H9 (cell line): ENCODE measurements at regions not wholly inside any gene's neighbourhood (a gene's known extent, or its start where the extent isn't known, plus 50 kb on each side); places are given as distances from the start of the nearest gene placed in this dataset.

Experiments
- DNase-seq: peaks from one replicate; pipeline ENCODE4 v3.0.0-alpha.2; 2017
- H2AFZ ChIP-seq: one replicate; pipeline ENCODE4 v1.6.1; 2013; ENCODE audit warnings: mild to moderate bottlenecking, low read length, control low read depth, moderate library complexity
- H2AK5ac ChIP-seq: 2 replicates; pipeline ENCODE4 v1.6.1; 2013; ENCODE audit warnings: low read length, control low read depth, mixed read lengths; ENCODE audit not compliant: insufficient read length
- H2BK120ac ChIP-seq: one replicate; pipeline ENCODE4 v1.6.1; 2013; ENCODE audit warnings: low read depth, mild to moderate bottlenecking, low read length, control low read depth, inconsistent platforms; ENCODE audit not compliant: poor library complexity, severe bottlenecking
- H2BK12ac ChIP-seq: 2 replicates; pipeline ENCODE4 v1.6.1; 2013; ENCODE audit warnings: low read length, control low read depth, mixed read lengths, low read depth; ENCODE audit not compliant: insufficient read length
- H2BK15ac ChIP-seq: 2 replicates; pipeline ENCODE4 v1.6.1; 2013; ENCODE audit warnings: low read depth, low read length, control low read depth
- H2BK20ac ChIP-seq: one replicate; pipeline ENCODE4 v1.6.1; 2013; ENCODE audit warnings: low read depth, mild to moderate bottlenecking, low read length, control low read depth, inconsistent platforms; ENCODE audit not compliant: poor library complexity, severe bottlenecking
- H2BK5ac ChIP-seq: 2 replicates; pipeline ENCODE4 v1.6.1; 2013; ENCODE audit warnings: low read length, control low read depth, mixed read lengths; ENCODE audit not compliant: insufficient read length
- H3K14ac ChIP-seq: 2 replicates; pipeline ENCODE4 v1.6.1; 2013; ENCODE audit warnings: low read length, control low read depth; ENCODE audit not compliant: insufficient read depth
- H3K18ac ChIP-seq: 2 replicates; pipeline ENCODE4 v1.6.1; 2013; ENCODE audit warnings: low read depth, mild to moderate bottlenecking, mixed read lengths, low read length, control low read depth; ENCODE audit not compliant: insufficient read length
- H3K23ac ChIP-seq: 2 replicates; pipeline ENCODE4 v1.6.1; 2013; ENCODE audit warnings: low read length, control low read depth, mixed read lengths, low read depth; ENCODE audit not compliant: insufficient read length
- H3K23me2 ChIP-seq: 2 replicates; pipeline ENCODE4 v1.6.1; 2013; ENCODE audit warnings: low read depth, mild to moderate bottlenecking, mixed read lengths, low read length, control low read depth; ENCODE audit not compliant: insufficient read length, poor library complexity, severe bottlenecking
- H3K27ac ChIP-seq: 2 replicates; pipeline ENCODE4 v1.5.1; 2013; ENCODE audit warnings: low read length, control low read depth, mixed read lengths, low read depth; ENCODE audit not compliant: insufficient read length
- H3K27me3 ChIP-seq: 2 replicates; pipeline ENCODE4 v1.6.1; 2013; ENCODE audit warnings: low read length, control low read depth, inconsistent platforms; ENCODE audit not compliant: insufficient read depth
- H3K4ac ChIP-seq: 2 replicates; pipeline ENCODE4 v1.6.1; 2013; ENCODE audit warnings: low read depth, mild to moderate bottlenecking, control low read depth, inconsistent platforms, low read length, moderate library complexity
- H3K4me1 ChIP-seq: 2 replicates; pipeline ENCODE4 v1.6.1; 2013; ENCODE audit warnings: low read length, control low read depth, inconsistent platforms; ENCODE audit not compliant: insufficient read depth
- H3K4me2 ChIP-seq: 2 replicates; pipeline ENCODE4 v1.6.1; 2013; ENCODE audit warnings: low read length, control low read depth, mixed read lengths; ENCODE audit not compliant: insufficient read length, insufficient read depth
- H3K56ac ChIP-seq: 2 replicates; pipeline ENCODE4 v1.6.1; 2013; ENCODE audit warnings: low read depth, mild to moderate bottlenecking, mixed read lengths, low read length, control low read depth; ENCODE audit not compliant: insufficient read length
- H3K79me1 ChIP-seq: 2 replicates; pipeline ENCODE4 v1.6.1; 2013; ENCODE audit warnings: low read depth, mild to moderate bottlenecking, moderate library complexity, low read length, control low read depth, inconsistent platforms; ENCODE audit not compliant: insufficient read depth, poor library complexity, severe bottlenecking
- H3K79me2 ChIP-seq: 2 replicates; pipeline ENCODE4 v1.6.1; 2013; ENCODE audit warnings: low read length, control low read depth, inconsistent platforms; ENCODE audit not compliant: insufficient read depth
- H3K9ac ChIP-seq: 2 replicates; pipeline ENCODE4 v1.6.1; 2013; ENCODE audit warnings: low read length, control low read depth, mixed read lengths; ENCODE audit not compliant: insufficient read length; ENCODE audit errors: extremely low read depth
- H3K9me3 ChIP-seq: one replicate; pipeline ENCODE4 v1.6.1; 2013; ENCODE audit warnings: low read depth, low read length, inconsistent platforms; ENCODE audit not compliant: control insufficient read depth
- H3T11ph ChIP-seq: one replicate; pipeline ENCODE4 v1.6.1; 2013; ENCODE audit warnings: mild to moderate bottlenecking, low read length, control low read depth, inconsistent platforms
- H4K20me1 ChIP-seq: one replicate; pipeline ENCODE4 v1.6.1; 2013; ENCODE audit not compliant: control insufficient read depth, insufficient read length, insufficient read depth
- H4K5ac ChIP-seq: 2 replicates; pipeline ENCODE4 v1.6.1; 2013; ENCODE audit warnings: low read depth, mild to moderate bottlenecking, mixed read lengths, low read length, control low read depth; ENCODE audit not compliant: insufficient read length
- H4K8ac ChIP-seq: replicated peaks from 2 replicates; pipeline ENCODE4 v1.6.1; 2013; ENCODE audit warnings: low read length, control low read depth, mixed read lengths, low read depth; ENCODE audit not compliant: insufficient read length
- H4K91ac ChIP-seq: 2 replicates; pipeline ENCODE4 v1.6.1; 2013; ENCODE audit warnings: low read depth, mild to moderate bottlenecking, moderate library complexity, mixed read lengths, low read length, control low read depth; ENCODE audit not compliant: insufficient read length
- H3K27ac Mint-ChIP-seq, 3 experiments: 2 replicates in 2 of 3; 3 replicates in 1 of 3; pipeline ENCODE4 v1.8.0; 2020 to 2021; ENCODE audit warnings: mixed read lengths in 3 of 3, mild to moderate bottlenecking in 1 of 3, moderate library complexity in 1 of 3
- H3K27me3 Mint-ChIP-seq: 2 replicates; pipeline ENCODE4 v1.8.0; 2021; ENCODE audit warnings: low read depth, mild to moderate bottlenecking, moderate library complexity, mixed read lengths
- H3K36me3 Mint-ChIP-seq, 3 experiments: 2 replicates in 2 of 3; 3 replicates in 1 of 3; pipeline ENCODE4 v1.8.0; 2020 to 2021; ENCODE audit warnings: low read depth in 3 of 3, mixed read lengths in 3 of 3; ENCODE audit not compliant: insufficient read depth in 1 of 3
- H3K4me1 Mint-ChIP-seq, 2 experiments: 2 replicates each; pipeline ENCODE4 v1.8.0; 2020; ENCODE audit warnings: mixed read lengths in 2 of 2
- H3K4me3 Mint-ChIP-seq, 2 experiments: 2 replicates in 1 of 2; 3 replicates in 1 of 2; pipeline ENCODE4 v1.8.0; 2020 to 2021; ENCODE audit warnings: mild to moderate bottlenecking in 2 of 2, mixed read lengths in 2 of 2, moderate library complexity in 1 of 2
- H3K9me3 Mint-ChIP-seq, 2 experiments: 2 replicates in 1 of 2; 3 replicates in 1 of 2; pipeline ENCODE4 v1.8.0; 2020; ENCODE audit warnings: mild to moderate bottlenecking in 2 of 2, mixed read lengths in 2 of 2, moderate library complexity in 1 of 2
- CTCF ChIP-seq: fragments of 200-600 bp; sonication (generic); conservative IDR thresholded peaks from 3 replicates; pipeline ENCODE4 v1.8.0; 2021; ENCODE audit warnings: antibody characterized with exemption, mild to moderate bottlenecking
- WGBS: extraction: QIAGEN DNeasy Blood & Tissue Kit; methylation state at CpG from one replicate; pipeline ENCODE4 v1.1.7; 2013; ENCODE audit warnings: missing lambda C conversion rate, low lambda C conversion rate, mixed read lengths; ENCODE audit not compliant: insufficient read length; ENCODE audit errors: extremely low coverage; 5-methylcytosine and 5-hydroxymethylcytosine counted together

DNA sequence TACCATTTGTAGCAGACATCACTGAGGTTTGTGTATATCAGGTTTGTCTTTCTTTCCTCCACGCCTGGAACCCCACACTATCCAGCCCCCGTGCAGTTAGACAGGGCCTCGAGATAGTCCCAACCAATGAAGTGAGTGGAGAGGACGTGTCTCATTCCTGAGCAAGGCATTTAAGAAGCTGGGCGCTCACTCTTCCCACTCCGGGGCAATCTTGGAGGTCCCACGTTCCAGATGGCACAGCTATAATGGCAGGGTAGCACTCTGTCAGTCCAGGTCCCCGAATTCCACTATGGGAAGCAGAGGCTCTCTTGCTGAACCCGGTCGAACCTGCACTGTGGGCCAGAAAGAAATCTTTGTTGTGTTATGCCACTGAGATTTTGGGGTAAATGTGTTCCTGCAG lies 57.3 kb upstream of the CSF3R start:
- H2BK5ac ChIP-seq, result no peak overlapping the region
- no peaks in the 10 kb centered on the region for H3K9me3 ChIP-seq
- H2BK12ac ChIP-seq, result no peak overlapping the region
- H4K91ac ChIP-seq, result no peak overlapping the region
- no peak overlapping the region for H3K56ac ChIP-seq
- H3K79me1 ChIP-seq, result no peaks in the 10 kb centered on the region
- no peak for TF ChIP-seq CTCF
- no peak overlapping the region for H2AFZ ChIP-seq
- no peak overlapping the region for H4K5ac ChIP-seq
- H4K8ac ChIP-seq, result no peak overlapping the region
- no peaks in the 10 kb centered on the region for H3K4me1 ChIP-seq
- no peak overlapping the region for H3K27ac Mint-ChIP-seq
- no peaks in the 10 kb centered on the region for H4K20me1 ChIP-seq
- no peak overlapping the region for H3K23ac ChIP-seq
- H2BK15ac ChIP-seq, result no peak overlapping the region
- no peak overlapping the region for H2BK20ac ChIP-seq
- DNase-seq, result peak; percentile 15
- no peak overlapping the region for H3K18ac ChIP-seq
- H3K36me3 Mint-ChIP-seq, result no peaks in the 10 kb centered on the region
- H3K79me2 ChIP-seq, result no peaks in the 10 kb centered on the region
- no peak overlapping the region for H3K14ac ChIP-seq
- no peak overlapping the region for H3K4me3 Mint-ChIP-seq
- no peak overlapping the region for H3K27ac ChIP-seq
- no CpG with 5 or more reads among the region's 10 CpGs for WGBS
- H2AK5ac ChIP-seq, result no peak overlapping the region
- peaks cover 5% of the 10 kb centered on the region for H3K27me3 Mint-ChIP-seq
- H3K9me3 Mint-ChIP-seq, result no peaks in the 10 kb centered on the region
- no peak overlapping the region for H3T11ph ChIP-seq
- H3K4me2 ChIP-seq, result no peak overlapping the region
- H2BK120ac ChIP-seq, result no peak overlapping the region
- no peaks in the 10 kb centered on the region for H3K27me3 ChIP-seq
- H3K4me1 Mint-ChIP-seq, result peaks cover 0 to 7% of the 10 kb centered on the region in 2 experiments; a peak in 1 of 4 replicates
- H3K23me2 ChIP-seq, result no peaks in the 10 kb centered on the region
- H3K4ac ChIP-seq, result no peak overlapping the region
- no peak overlapping the region for H3K9ac ChIP-seq
